HepG2 (cell line): ENCODE measurements at regions not wholly inside any gene's neighbourhood (a gene's known extent, or its start where the extent isn't known, plus 50 kb on each side); places are given as distances from the start of the nearest gene placed in this dataset.
"Not testable (repeated sequence)": the region's sequence is repeated elsewhere in the genome, so short reads cannot be mapped to it uniquely, and the experiment has no call there.

Experiments used
- ATAC-seq: fragments of 200-7000 bp; cut with Tn5 transposase; 3 replicates; pipeline ENCODE4 v1.9.1; 2020; ENCODE audit warnings: mild to moderate bottlenecking, moderate library complexity
- BruUV-seq: library from RNA; stranded (reverse); fragments of 400-500 nt; replicated peaks from 2 replicates; lab custom pipeline; 2021; lab: Mats Ljungman, UMichigan
- CTCF ChIA-PET: fragments of 300-600 bp; formaldehyde crosslinking; extraction: SDS; loops from one replicate; lab custom pipeline; 2021; ENCODE audit warnings: low total read pairs, inconsistent platforms, low intra/inter-chr PET ratio; lab: Yijun Ruan, JAX
- POLR2A ChIA-PET: fragments of 350-600 bp; sonication (Branson Sonifier 250); formaldehyde crosslinking; loops from one replicate; lab custom pipeline; 2020; ENCODE audit warnings: antibody characterized with exemption, inconsistent platforms; lab: Yijun Ruan, JAX
- DNase-seq: peaks from one replicate; pipeline ENCODE4 v3.0.0-alpha.2; 2015; ENCODE audit warnings: low spot score
- FAIRE-seq: peaks from 3 replicates; lab custom pipeline; 2011; peaks lifted over from hg19 to GRCh38; lab: Jason Lieb, UNC
- H2AFZ ChIP-seq: one replicate; pipeline ENCODE4 v1.6.1; 2011; ENCODE audit warnings: low read length, inconsistent platforms
- H3K27ac ChIP-seq: fragments of 300-600 bp; 3 replicates; pipeline ENCODE4 v1.8.0; 2011; ENCODE audit warnings: mixed run types, mild to moderate bottlenecking, mixed read lengths, low read length, inconsistent platforms; ENCODE audit not compliant: insufficient read depth; ENCODE audit errors: extremely low read length
- H3K27me3 ChIP-seq, 2 experiments: fragments of 200-600 bp in 1 of 2; 2 replicates in 1 of 2; 3 replicates in 1 of 2; pipeline versions ENCODE4 v1.6.0 to v1.8.0; 2011; ENCODE audit warnings: low read length in 2 of 2, mild to moderate bottlenecking in 2 of 2, moderate library complexity in 2 of 2, inconsistent platforms in 1 of 2; ENCODE audit not compliant: insufficient read depth in 2 of 2, control insufficient read depth in 1 of 2
- H3K36me3 ChIP-seq, 2 experiments: fragments of 200-600 bp in 1 of 2; replicated peaks in 1 of 2; 2 replicates in 1 of 2; 3 replicates in 1 of 2; pipeline versions ENCODE4 v1.5.1 to v1.8.0; 2011; ENCODE audit warnings: low read length in 2 of 2, inconsistent platforms in 1 of 2; ENCODE audit not compliant: insufficient read depth in 2 of 2, control insufficient read depth in 1 of 2
- H3K4me1 ChIP-seq: 2 replicates; pipeline ENCODE4 v1.5.1; 2012; ENCODE audit warnings: low read length, inconsistent platforms; ENCODE audit not compliant: insufficient read depth
- H3K4me2 ChIP-seq: 2 replicates; pipeline ENCODE4 v1.6.0; 2011; ENCODE audit warnings: low read depth, low read length, inconsistent platforms
- H3K4me3 ChIP-seq, 3 experiments: fragments of 200-600 bp in 1 of 3; sonication (generic), shearing (Covaris generic) in 1 of 3; replicated peaks in 1 of 3; 2 replicates each; pipeline ENCODE4 v1.5.1; 2011 to 2016; ENCODE audit warnings: low read length in 3 of 3, inconsistent platforms in 2 of 3, low read depth in 2 of 3, mild to moderate bottlenecking in 2 of 3, control low read depth in 1 of 3, mixed read lengths in 1 of 3; ENCODE audit not compliant: insufficient read depth in 1 of 3
- H3K79me2 ChIP-seq: one replicate; pipeline ENCODE4 v1.6.1; 2011; ENCODE audit warnings: low read length, inconsistent platforms; ENCODE audit not compliant: insufficient read depth
- H3K9ac ChIP-seq: 2 replicates; pipeline ENCODE4 v1.6.0; 2011; ENCODE audit warnings: mild to moderate bottlenecking, low read depth, low read length, inconsistent platforms; ENCODE audit not compliant: insufficient read depth
- H3K9me3 ChIP-seq: 2 replicates; pipeline ENCODE4 v1.5.1; 2012; ENCODE audit warnings: mild to moderate bottlenecking, low read length
- H4K20me1 ChIP-seq: 2 replicates; pipeline ENCODE4 v1.6.0; 2011; ENCODE audit warnings: inconsistent platforms, mild to moderate bottlenecking, low read length, moderate library complexity; ENCODE audit not compliant: insufficient read depth
- TEAD2 ChIP-seq: sonication (generic); formaldehyde crosslinking; IDR thresholded peaks from 2 replicates; pipeline ENCODE4 v1.9.0; 2021; ENCODE audit warnings: missing genetic modification reagents
- XBP1 ChIP-seq: sonication (generic); formaldehyde crosslinking; IDR thresholded peaks from 2 replicates; pipeline ENCODE4 v1.5.0; 2020; ENCODE audit warnings: missing genetic modification reagents
- WGBS: methylation state at CpG from one replicate; pipeline ENCODE4 v1.1.6; 2017; ENCODE audit warnings: low lambda C conversion rate; 5-methylcytosine and 5-hydroxymethylcytosine counted together
- in situ Hi-C: cut with HindIII; loops from 2 replicates; pipeline ENCODE4 v1.10.0; 2017; ENCODE audit warnings: low pct_unique_long_range_greater_than_20kb; ENCODE audit not compliant: extremely low pct_ligation_motif_present
- intact Hi-C: fragments of 100-400 bp; cut with micrococcal nuclease; formaldehyde crosslinking; loops from one replicate; pipeline ENCODE4 v1.10.0; 2022; ENCODE audit not compliant: unreplicated experiment
- TF ChIP-seq, protein P1 (sequence below): IDR thresholded peaks from 2 replicates; pipeline ENCODE4 v1.6.1; 2012; ENCODE audit warnings: low read depth, low read length, improper control_type of control experiment

DNA sequence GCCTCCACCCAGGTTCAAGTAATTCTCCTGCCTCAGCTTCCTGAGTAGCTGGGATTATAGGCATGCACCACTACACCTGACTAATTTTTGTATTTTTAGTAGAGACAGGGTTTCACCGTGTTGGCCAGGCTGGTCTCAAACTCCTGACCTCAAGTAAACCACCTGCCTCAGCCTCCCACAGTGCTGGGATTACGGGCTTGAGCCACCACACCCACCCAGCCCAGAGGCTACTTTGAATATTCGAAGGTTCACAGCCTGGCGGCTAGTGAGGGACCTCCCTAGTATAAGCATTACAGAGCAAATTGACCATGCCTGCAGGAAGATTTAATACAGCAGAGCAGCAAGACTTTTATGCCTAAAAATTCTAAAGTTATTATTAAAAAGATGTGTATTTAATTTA is 86.6 kb downstream of the SEPTIN7 start:
- BruUV-seq, CTCF ChIA-PET, in situ Hi-C loops, H3K4me2 ChIP-seq, H2AFZ ChIP-seq, H4K20me1 ChIP-seq, H3K9ac ChIP-seq, H3K9me3 ChIP-seq, H3K4me1 ChIP-seq, FAIRE-seq, ATAC-seq, H3K27me3 ChIP-seq, H3K79me2 ChIP-seq, POLR2A ChIA-PET, H3K4me3 ChIP-seq, intact Hi-C loops, H3K27ac ChIP-seq, DNase-seq: not testable (repeated sequence)
- H3K36me3 ChIP-seq, result peaks cover 1 to 19% of the 10 kb centered on the region in 2 experiments; a peak in 2 of 5 replicates
- 98% methylated on average over 4 of the region's 4 CpGs for WGBS

GRCh38 chr7:35889001-35889400 is 88.1 kb downstream of the SEPTIN7 start:
- H2AFZ ChIP-seq, result no peak overlapping the region
- H3K27me3 ChIP-seq, result no peaks in the 10 kb centered on the region
- ATAC-seq (no peak), FAIRE-seq (no peak), DNase-seq (no peak)
- no peak overlapping the region for H3K9ac ChIP-seq
- ChIA-PET CTCF (no interaction called here), POLR2A (no interaction called here)
- in situ Hi-C loops (no loop called here), intact Hi-C loops (no loop called here)
- H3K36me3 ChIP-seq, result peaks cover 1 to 17% of the 10 kb centered on the region in 2 experiments; a peak in 2 of 5 replicates
- H3K4me2 ChIP-seq, result no peak overlapping the region
- TF ChIP-seq XBP1 (CRISPR knock-in tag) (no peak), TEAD2 (CRISPR knock-in tag) (no peak)
- TF ChIP-seq, protein P1, sequence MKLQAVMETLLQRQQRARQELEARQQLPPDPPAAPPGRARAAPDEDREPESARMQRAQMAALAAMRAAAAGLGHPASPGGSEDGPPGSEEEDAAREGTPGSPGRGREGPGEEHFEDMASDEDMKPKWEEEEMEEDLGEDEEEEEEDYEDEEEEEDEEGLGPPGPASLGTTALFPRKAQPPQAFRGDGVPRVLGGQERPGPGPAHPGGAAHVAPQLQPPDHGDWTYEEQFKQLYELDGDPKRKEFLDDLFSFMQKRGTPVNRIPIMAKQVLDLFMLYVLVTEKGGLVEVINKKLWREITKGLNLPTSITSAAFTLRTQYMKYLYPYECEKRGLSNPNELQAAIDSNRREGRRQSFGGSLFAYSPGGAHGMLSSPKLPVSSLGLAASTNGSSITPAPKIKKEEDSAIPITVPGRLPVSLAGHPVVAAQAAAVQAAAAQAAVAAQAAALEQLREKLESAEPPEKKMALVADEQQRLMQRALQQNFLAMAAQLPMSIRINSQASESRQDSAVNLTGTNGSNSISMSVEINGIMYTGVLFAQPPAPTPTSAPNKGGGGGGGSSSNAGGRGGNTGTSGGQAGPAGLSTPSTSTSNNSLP, result no peak
- H3K27ac ChIP-seq, result no peak overlapping the region
- no peaks in the 10 kb centered on the region for H3K9me3 ChIP-seq
- no peaks in the 10 kb centered on the region for H3K4me1 ChIP-seq
- H3K79me2 ChIP-seq, result no peaks in the 10 kb centered on the region
- WGBS, result 100% methylated on average over 4 of the region's 4 CpGs
- H4K20me1 ChIP-seq, result no peaks in the 10 kb centered on the region
- no peak overlapping the region for H3K4me3 ChIP-seq
- no TSS peak for BruUV-seq
